ENCODE measurements at regions not wholly inside any gene's neighbourhood (a gene's known extent, or its start where the extent isn't known, plus 50 kb on each side); places are given as distances from the start of the nearest gene placed in this dataset.

DNA sequence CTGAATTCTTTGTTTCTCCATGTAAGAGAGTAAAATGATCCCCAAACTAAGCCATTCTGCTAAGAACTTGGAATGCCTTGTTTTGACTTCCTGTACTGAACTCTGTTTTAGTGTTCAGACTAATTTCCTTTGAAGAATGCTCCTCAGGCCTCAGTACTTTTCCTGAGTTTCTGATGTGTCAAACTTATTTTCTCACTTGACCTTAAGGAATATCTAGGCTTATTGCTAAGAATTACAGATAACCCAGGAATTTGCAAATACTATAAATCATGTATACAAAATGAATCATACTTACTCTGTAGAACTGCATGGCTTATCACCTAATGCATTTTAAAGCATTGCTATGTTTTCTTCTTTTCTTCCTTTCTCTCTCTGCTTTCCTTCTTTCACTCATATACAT is 93.1 kb upstream of the PKP2 start:
- CTCF ChIA-PET, result no interaction called here
- intact Hi-C loops (cut with DNase I, micrococcal nuclease), result no loop called here

DNA sequence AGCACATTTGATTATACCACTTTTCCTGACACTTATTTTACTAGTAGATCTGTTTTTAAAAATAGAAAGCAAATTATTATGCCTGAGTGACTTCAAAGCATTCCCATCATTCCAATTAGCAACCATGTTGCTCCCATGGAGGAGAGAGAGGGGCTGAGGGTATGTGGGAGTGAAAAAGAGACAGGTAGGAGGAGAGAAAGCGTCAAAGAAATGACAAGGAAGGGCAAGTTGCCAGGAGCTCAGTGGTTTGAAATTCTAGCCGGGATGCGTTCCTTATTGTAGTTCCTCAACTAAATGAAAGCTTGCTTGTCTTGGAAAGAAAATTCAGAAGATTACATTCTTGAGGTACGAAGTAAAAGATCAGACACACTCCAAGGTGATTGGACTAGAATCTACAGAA is 92.4 kb upstream of the PKP2 start:
- ChIA-PET POLR2A (no interaction called here), CTCF (no interaction called here)
- Mint-ChIP-seq H3K4me1 (ENCODE audit: low read depth) (no peaks in the 10 kb centered on the region), H3K9me3 (no peaks in the 10 kb centered on the region), H3K4me3 (no peak overlapping the region), H3K27me3 (peaks cover 10% of the 10 kb centered on the region), H3K36me3 (ENCODE audit: low read depth) (no peaks in the 10 kb centered on the region), H3K27ac (no peak overlapping the region)
- ATAC-seq (ENCODE audit: poor library complexity) (no peak), DNase-seq (no peak)
- H3K27me3 ChIP-seq (ENCODE audit: control insufficient read depth in 1 of 2, insufficient read depth in 2 of 2, low read length in 2 of 2), result no peaks in the 10 kb centered on the region
- H3K4me1 ChIP-seq (ENCODE audit: insufficient read depth, low read length), result no peaks in the 10 kb centered on the region
- intact Hi-C loops (cut with DNase I, micrococcal nuclease), result no loop called here
- H3K36me3 ChIP-seq (ENCODE audit: insufficient read depth, low read length), result no peaks in the 10 kb centered on the region
- no peak overlapping the region for H3K4me3 ChIP-seq (ENCODE audit: low read length)
- TF ChIP-seq, protein P1, sequence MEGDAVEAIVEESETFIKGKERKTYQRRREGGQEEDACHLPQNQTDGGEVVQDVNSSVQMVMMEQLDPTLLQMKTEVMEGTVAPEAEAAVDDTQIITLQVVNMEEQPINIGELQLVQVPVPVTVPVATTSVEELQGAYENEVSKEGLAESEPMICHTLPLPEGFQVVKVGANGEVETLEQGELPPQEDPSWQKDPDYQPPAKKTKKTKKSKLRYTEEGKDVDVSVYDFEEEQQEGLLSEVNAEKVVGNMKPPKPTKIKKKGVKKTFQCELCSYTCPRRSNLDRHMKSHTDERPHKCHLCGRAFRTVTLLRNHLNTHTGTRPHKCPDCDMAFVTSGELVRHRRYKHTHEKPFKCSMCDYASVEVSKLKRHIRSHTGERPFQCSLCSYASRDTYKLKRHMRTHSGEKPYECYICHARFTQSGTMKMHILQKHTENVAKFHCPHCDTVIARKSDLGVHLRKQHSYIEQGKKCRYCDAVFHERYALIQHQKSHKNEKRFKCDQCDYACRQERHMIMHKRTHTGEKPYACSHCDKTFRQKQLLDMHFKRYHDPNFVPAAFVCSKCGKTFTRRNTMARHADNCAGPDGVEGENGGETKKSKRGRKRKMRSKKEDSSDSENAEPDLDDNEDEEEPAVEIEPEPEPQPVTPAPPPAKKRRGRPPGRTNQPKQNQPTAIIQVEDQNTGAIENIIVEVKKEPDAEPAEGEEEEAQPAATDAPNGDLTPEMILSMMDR (IDR thresholded peaks at IDR 0.05), result no peak
- H3K9me3 ChIP-seq (ENCODE audit: control insufficient read depth in 1 of 2, insufficient read depth in 1 of 2, low read length in 2 of 2), result peaks cover 0 to 14% of the 10 kb centered on the region in 2 experiments
- H3K27ac ChIP-seq (ENCODE audit: low read depth in 1 of 2, low read length in 2 of 2), result no peak overlapping the region

More for the DNA sequence above, 93.1 kb upstream of the PKP2 start:
- peaks cover 0 to 14% of the 10 kb centered on the region in 2 experiments for H3K9me3 ChIP-seq (ENCODE audit: control insufficient read depth in 1 of 2, insufficient read depth in 1 of 2, low read length in 2 of 2)
- no peak overlapping the region for H3K27ac ChIP-seq (ENCODE audit: low read depth in 1 of 2, low read length in 2 of 2)
- no peak for DNase-seq
- H3K27me3 ChIP-seq (ENCODE audit: control insufficient read depth in 1 of 2, insufficient read depth in 2 of 2, low read length in 2 of 2), result no peaks in the 10 kb centered on the region
- Mint-ChIP-seq H3K4me3 (no peak overlapping the region), H3K27me3 (peaks cover 8% of the 10 kb centered on the region), H3K4me1 (ENCODE audit: low read depth) (no peaks in the 10 kb centered on the region), H3K27ac (no peak overlapping the region), H3K9me3 (no peaks in the 10 kb centered on the region), H3K36me3 (ENCODE audit: low read depth) (no peaks in the 10 kb centered on the region)
- ATAC-seq (ENCODE audit: poor library complexity), result no peak
- TF ChIP-seq, protein P1 (IDR thresholded peaks at IDR 0.05), result no peak
- no peaks in the 10 kb centered on the region for H3K36me3 ChIP-seq (ENCODE audit: insufficient read depth, low read length)
- POLR2A ChIA-PET, result no interaction called here
- no peaks in the 10 kb centered on the region for H3K4me1 ChIP-seq (ENCODE audit: insufficient read depth, low read length)
- no peak overlapping the region for H3K4me3 ChIP-seq (ENCODE audit: low read length)

DNA sequence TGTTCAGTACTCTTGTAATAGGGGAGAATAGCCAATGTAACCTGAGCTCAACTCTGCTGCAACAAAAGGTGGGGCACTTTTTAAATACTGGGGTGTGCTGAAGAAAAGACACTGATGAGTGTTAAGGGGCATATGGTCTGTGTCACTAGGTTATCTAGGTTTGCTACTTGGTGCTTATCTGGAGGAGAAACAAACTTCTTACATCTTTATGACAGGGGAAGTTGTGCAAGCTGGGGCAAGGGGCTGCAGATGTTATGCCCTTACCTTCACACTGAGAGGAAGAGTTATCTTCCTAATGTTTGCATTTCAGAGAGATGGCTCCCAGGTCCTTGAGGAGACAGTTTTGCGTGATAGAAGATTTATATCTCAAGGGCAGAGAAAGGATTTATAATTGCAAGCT is 90.9 kb upstream of the PKP2 start:
- no peaks in the 10 kb centered on the region for H3K27me3 ChIP-seq (ENCODE audit: control insufficient read depth in 1 of 2, insufficient read depth in 2 of 2, low read length in 2 of 2)
- Mint-ChIP-seq H3K4me1 (ENCODE audit: low read depth) (no peaks in the 10 kb centered on the region), H3K36me3 (ENCODE audit: low read depth) (no peaks in the 10 kb centered on the region), H3K9me3 (no peaks in the 10 kb centered on the region), H3K4me3 (no peak overlapping the region), H3K27ac (no peak overlapping the region), H3K27me3 (peaks cover 10% of the 10 kb centered on the region)
- no peaks in the 10 kb centered on the region for H3K36me3 ChIP-seq (ENCODE audit: insufficient read depth, low read length)
- no peak for DNase-seq
- H3K27ac ChIP-seq (ENCODE audit: low read depth in 1 of 2, low read length in 2 of 2), result no peak overlapping the region
- no peak for ATAC-seq (ENCODE audit: poor library complexity)
- intact Hi-C loops (cut with DNase I, micrococcal nuclease), result no loop called here
- CTCF ChIA-PET, result no interaction called here
- POLR2A ChIA-PET, result no interaction called here
- no peak overlapping the region for H3K4me3 ChIP-seq (ENCODE audit: low read length)
- H3K4me1 ChIP-seq (ENCODE audit: insufficient read depth, low read length), result no peaks in the 10 kb centered on the region
- TF ChIP-seq, protein P1 (IDR thresholded peaks at IDR 0.05), result no peak
- H3K9me3 ChIP-seq (ENCODE audit: control insufficient read depth in 1 of 2, insufficient read depth in 1 of 2, low read length in 2 of 2), result peaks cover 0 to 14% of the 10 kb centered on the region in 2 experiments

Measured in CD4-positive, alpha-beta T cell (primary cell).